GM23338 (cell line): ENCODE measurements at regions not wholly inside any gene's neighbourhood (a gene's known extent, or its start where the extent isn't known, plus 50 kb on each side); places are given as distances from the start of the nearest gene placed in this dataset.

Experiments used
- ATAC-seq: fragments of 200-7000 bp; cut with Tn5 transposase; 3 replicates; pipeline ENCODE4 v1.9.1; 2020
- DNase-seq: peaks from one replicate; pipeline ENCODE4 v3.0.0-alpha.2; 2015; ENCODE audit warnings: low spot score
- H2AFZ ChIP-seq: fragments of 200-600 bp; sonication (generic); 2 replicates; pipeline ENCODE4 v1.8.0; 2016; ENCODE audit warnings: antibody characterized with exemption, mild to moderate bottlenecking, moderate library complexity
- H3F3A ChIP-seq: fragments of 200-600 bp; sonication (generic); replicated peaks from 2 replicates; pipeline ENCODE4 v1.8.0; 2017; ENCODE audit warnings: antibody characterized with exemption, mixed run types, low read depth
- H3K27ac ChIP-seq: fragments of 200-600 bp; sonication (generic); 2 replicates; pipeline ENCODE4 v1.6.1; 2016; ENCODE audit warnings: low read depth
- H3K27me3 ChIP-seq: fragments of 200-600 bp; sonication (generic); 2 replicates; pipeline ENCODE4 v1.8.0; 2016; ENCODE audit warnings: mild to moderate bottlenecking, mixed run types, moderate library complexity; ENCODE audit not compliant: insufficient read depth
- H3K36me3 ChIP-seq: fragments of 200-600 bp; sonication (generic); 2 replicates; pipeline ENCODE4 v1.8.0; 2016; ENCODE audit warnings: mild to moderate bottlenecking; ENCODE audit not compliant: insufficient read depth
- H3K4me1 ChIP-seq: fragments of 200-600 bp; sonication (generic); 2 replicates; pipeline ENCODE4 v1.8.0; 2016; ENCODE audit warnings: mild to moderate bottlenecking, moderate library complexity; ENCODE audit not compliant: insufficient read depth
- H3K4me2 ChIP-seq: fragments of 200-600 bp; sonication (generic); 2 replicates; pipeline ENCODE4 v1.7.1; 2017; ENCODE audit warnings: mixed run types
- H3K4me3 ChIP-seq: fragments of 200-600 bp; sonication (generic); 2 replicates; pipeline ENCODE4 v1.6.1; 2016; ENCODE audit warnings: mixed run types
- H3K79me2 ChIP-seq: fragments of 200-600 bp; sonication (generic); replicated peaks from 2 replicates; pipeline ENCODE4 v1.8.0; 2017; ENCODE audit warnings: mild to moderate bottlenecking; ENCODE audit not compliant: insufficient read depth
- H3K9me2 ChIP-seq: fragments of 200-600 bp; sonication (generic); 2 replicates; pipeline ENCODE4 v1.8.0; 2017; ENCODE audit not compliant: insufficient read depth
- H4K20me1 ChIP-seq: fragments of 200-600 bp; sonication (generic); replicated peaks from 2 replicates; pipeline ENCODE4 v1.8.0; 2017; ENCODE audit warnings: mild to moderate bottlenecking; ENCODE audit not compliant: insufficient read depth
- H3K27ac Mint-ChIP-seq: 2 replicates; pipeline ENCODE4 v1.8.0; 2020; ENCODE audit warnings: inconsistent platforms, mild to moderate bottlenecking, moderate library complexity, mixed read lengths
- H3K27me3 Mint-ChIP-seq: 3 replicates; pipeline ENCODE4 v1.8.0; 2022; ENCODE audit warnings: low read depth, mild to moderate bottlenecking, moderate library complexity, mixed read lengths, inconsistent platforms; ENCODE audit not compliant: insufficient read depth, poor library complexity
- H3K36me3 Mint-ChIP-seq: 3 replicates; pipeline ENCODE4 v1.8.0; 2021; ENCODE audit warnings: low read depth, mild to moderate bottlenecking, inconsistent platforms, moderate library complexity, mixed read lengths
- H3K4me1 Mint-ChIP-seq: 3 replicates; pipeline ENCODE4 v1.8.0; 2020; ENCODE audit warnings: mild to moderate bottlenecking, inconsistent platforms, mixed read lengths
- H3K4me3 Mint-ChIP-seq: 3 replicates; pipeline ENCODE4 v1.8.0; 2021; ENCODE audit warnings: moderate library complexity, mild to moderate bottlenecking, inconsistent platforms, mixed read lengths
- H3K9me3 Mint-ChIP-seq: 3 replicates; pipeline ENCODE4 v1.8.0; 2020; ENCODE audit warnings: moderate library complexity, mild to moderate bottlenecking, inconsistent platforms, mixed read lengths
- CREB1 ChIP-seq: fragments of 250-450 bp; sonication (Bioruptor Pico); IDR thresholded peaks from 2 replicates; pipeline ENCODE4 v1.5.0; 2020; ENCODE audit warnings: low read depth, mild to moderate bottlenecking, moderate library complexity
- CTCF ChIP-seq, 2 experiments: fragments of 200-600 bp in 1 of 2; sonication (generic) in 1 of 2; conservative IDR thresholded peaks; 2 replicates each; pipeline versions ENCODE4 v1.5.1 to v1.6.1; 2016 to 2017; ENCODE audit warnings: antibody characterized with exemption in 2 of 2, low read depth in 2 of 2, mild to moderate bottlenecking in 2 of 2, moderate library complexity in 1 of 2
- ETS1 ChIP-seq: IDR thresholded peaks from 2 replicates; pipeline ENCODE4 v1.6.1; 2016; ENCODE audit warnings: antibody characterized with exemption
- EZH2 ChIP-seq: fragments of 200-600 bp; sonication (generic); IDR thresholded peaks from one replicate; pipeline ENCODE4 v1.8.0; 2017; ENCODE audit warnings: antibody characterized with exemption, mild to moderate bottlenecking, low read depth; ENCODE audit not compliant: unreplicated experiment
- JUNB ChIP-seq: IDR thresholded peaks from one replicate; pipeline ENCODE4 v1.6.1; 2016; ENCODE audit warnings: antibody characterized with exemption; ENCODE audit not compliant: unreplicated experiment
- NANOG ChIP-seq: IDR thresholded peaks from 2 replicates; pipeline ENCODE4 v1.6.1; 2016; ENCODE audit warnings: antibody characterized with exemption, borderline replicate concordance
- REST ChIP-seq: IDR thresholded peaks from one replicate; pipeline ENCODE4 v1.6.1; 2018; ENCODE audit warnings: antibody characterized with exemption; ENCODE audit not compliant: unreplicated experiment
- STAT1 ChIP-seq: IDR thresholded peaks from one replicate; pipeline ENCODE4 v1.6.1; 2016; ENCODE audit warnings: antibody characterized with exemption; ENCODE audit not compliant: unreplicated experiment
- ZNF331 ChIP-seq: fragments of 250-450 bp; sonication (Bioruptor Pico); IDR thresholded peaks from 2 replicates; pipeline ENCODE4 v1.5.0; 2020; ENCODE audit warnings: low read depth, mild to moderate bottlenecking, moderate library complexity
- ZNF462 ChIP-seq: fragments of 250-450 bp; sonication (Bioruptor Pico); IDR thresholded peaks from 2 replicates; pipeline ENCODE4 v1.5.0; 2020; ENCODE audit warnings: mild to moderate bottlenecking, moderate library complexity

- TF ChIP-seq CTCF (conservative IDR thresholded peaks at IDR 0.05; ENCODE audit: low read depth in 2 of 2): peak; percentile 48 to 73
- no peak for TF ChIP-seq STAT1
- TF ChIP-seq CREB1 (CRISPR knock-in tag): no peak
- TF ChIP-seq REST: no peak
- no peaks in the 10 kb centered on the region for H3K9me2 ChIP-seq
- H2AFZ ChIP-seq: peak overlapping the region; percentile 8; the same call in 1 of the 2 replicates
- H3K4me3 ChIP-seq: no peak overlapping the region
- H3K27ac ChIP-seq: no peak overlapping the region
- DNase-seq: peak; percentile 35
- no peaks in the 10 kb centered on the region for H3K27me3 ChIP-seq
- Mint-ChIP-seq H3K9me3 (no peaks in the 10 kb centered on the region), H3K27me3 (no peaks in the 10 kb centered on the region), H3K36me3 (no peaks in the 10 kb centered on the region), H3K27ac (no peak overlapping the region), H3K4me3 (no peak overlapping the region), H3K4me1 (peaks cover 8% of the 10 kb centered on the region; the same call in 2 of the 3 replicates)
- no peaks in the 10 kb centered on the region for H3F3A ChIP-seq
- peak; percentile 90 for ATAC-seq
- no peaks in the 10 kb centered on the region for H3K36me3 ChIP-seq
- 0 out of 2 replicates have a peak, but pooled peaks cover 6% of the 10 kb centered on the region for H3K4me1 ChIP-seq
- H3K4me2 ChIP-seq: no peak overlapping the region
- no peaks in the 10 kb centered on the region for H3K79me2 ChIP-seq
- H4K20me1 ChIP-seq: no peaks in the 10 kb centered on the region
These were observed 784.1 kb upstream of the CDH7 start for GRCh38 chr18:64966667-64967066.

GRCh38 chr18:64956465-64956864 lies 794.3 kb upstream of the CDH7 start:
- H3K36me3 ChIP-seq: no peaks in the 10 kb centered on the region
- DNase-seq (no peak), ATAC-seq (no peak)
- H3F3A ChIP-seq: no peaks in the 10 kb centered on the region
- no peaks in the 10 kb centered on the region for H4K20me1 ChIP-seq
- no peak overlapping the region for H3K4me3 Mint-ChIP-seq
- H3K4me3 ChIP-seq: no peak overlapping the region
- H2AFZ ChIP-seq: no peak overlapping the region
- H3K27me3 ChIP-seq: no peaks in the 10 kb centered on the region
- no peaks in the 10 kb centered on the region for H3K36me3 Mint-ChIP-seq
- H3K79me2 ChIP-seq: no peaks in the 10 kb centered on the region
- no peaks in the 10 kb centered on the region for H3K9me3 Mint-ChIP-seq
- H3K9me2 ChIP-seq: no peaks in the 10 kb centered on the region
- no peaks in the 10 kb centered on the region for H3K27me3 Mint-ChIP-seq
- H3K4me2 ChIP-seq: no peak overlapping the region
- H3K27ac ChIP-seq: no peak overlapping the region
- no peak overlapping the region; the same call in 1 of the 2 replicates for H3K27ac Mint-ChIP-seq
- no peaks in the 10 kb centered on the region for H3K4me1 ChIP-seq
- no peaks in the 10 kb centered on the region for H3K4me1 Mint-ChIP-seq
- TF ChIP-seq NANOG (no peak), ZNF331 (no peak), ZNF462 (CRISPR knock-in tag) (no peak), EZH2 (no peak), JUNB (no peak), ETS1 (no peak), STAT1 (no peak)
